NCI-H1436 treated with DMSO at 0.1 percent for 48 hours (cell line): ENCODE measurements at regions not wholly inside any gene's neighbourhood (a gene's known extent, or its start where the extent isn't known, plus 50 kb on each side); places are given as distances from the start of the nearest gene placed in this dataset.

Experiments used
- DNase-seq: peaks from one replicate; lab custom pipeline; 2025; lab: John Stamatoyannopoulos, UW

DNA sequence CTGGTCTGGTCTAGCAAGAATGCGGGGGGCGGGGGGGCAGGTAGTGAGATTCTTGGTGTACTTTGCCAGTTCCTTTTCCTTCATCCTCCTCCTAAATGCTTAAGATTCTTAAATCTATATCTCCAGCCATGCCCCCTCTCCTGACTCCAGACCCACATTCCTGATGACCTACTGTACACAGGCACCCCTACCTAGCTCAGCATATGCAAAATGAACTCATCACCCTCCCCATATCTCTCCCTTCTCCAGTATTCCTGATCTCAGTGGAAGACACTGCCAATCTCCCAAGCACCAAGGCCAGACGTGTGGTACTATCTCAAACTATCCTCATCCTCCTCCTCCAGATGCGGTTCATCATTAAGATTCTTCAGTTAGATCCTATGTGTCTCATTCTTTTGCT lies 215.8 kb downstream of the SPTSSA start:
- DNase-seq, result no peak

DNA sequence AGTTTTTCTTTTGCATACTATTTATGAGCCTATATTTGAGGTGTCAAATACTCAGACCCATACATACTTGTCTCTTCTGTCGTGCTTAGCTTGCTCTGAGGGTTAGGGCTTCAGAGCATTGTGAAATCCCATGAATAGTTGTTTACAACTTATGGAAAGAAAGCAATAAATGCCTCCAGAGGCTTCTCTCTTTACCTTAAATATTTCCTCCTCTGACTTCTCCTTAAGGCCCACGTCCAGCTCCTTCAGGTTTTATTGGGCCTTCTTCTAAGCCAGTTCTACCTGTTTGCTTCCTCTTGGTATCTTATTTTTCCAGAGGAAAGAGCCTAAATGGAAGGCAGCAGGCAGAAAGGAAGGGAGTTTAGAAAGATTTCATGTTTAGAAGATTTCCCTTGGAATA lies 218.6 kb downstream of the SPTSSA start:
- no peak for DNase-seq

DNA sequence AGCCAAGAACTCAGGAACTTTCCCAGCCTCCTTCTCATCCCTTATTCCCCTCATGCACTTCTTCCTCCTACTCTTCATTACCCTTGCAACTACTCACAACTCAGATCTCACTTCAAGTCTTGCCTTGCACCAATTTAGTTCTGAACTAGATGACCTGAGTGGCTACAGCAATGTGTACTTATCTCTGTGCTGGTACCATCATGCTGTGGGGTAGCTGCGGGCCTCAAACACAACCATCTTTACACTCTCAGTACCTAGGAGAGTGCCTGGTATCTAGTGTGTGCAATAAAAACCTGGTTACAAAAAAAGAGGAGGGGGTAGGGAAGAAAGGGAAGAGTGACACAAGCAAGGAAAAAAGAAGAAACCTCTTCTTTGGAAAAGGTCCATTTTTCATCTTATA lies 219.0 kb downstream of the SPTSSA start:
- no peak for DNase-seq

DNA sequence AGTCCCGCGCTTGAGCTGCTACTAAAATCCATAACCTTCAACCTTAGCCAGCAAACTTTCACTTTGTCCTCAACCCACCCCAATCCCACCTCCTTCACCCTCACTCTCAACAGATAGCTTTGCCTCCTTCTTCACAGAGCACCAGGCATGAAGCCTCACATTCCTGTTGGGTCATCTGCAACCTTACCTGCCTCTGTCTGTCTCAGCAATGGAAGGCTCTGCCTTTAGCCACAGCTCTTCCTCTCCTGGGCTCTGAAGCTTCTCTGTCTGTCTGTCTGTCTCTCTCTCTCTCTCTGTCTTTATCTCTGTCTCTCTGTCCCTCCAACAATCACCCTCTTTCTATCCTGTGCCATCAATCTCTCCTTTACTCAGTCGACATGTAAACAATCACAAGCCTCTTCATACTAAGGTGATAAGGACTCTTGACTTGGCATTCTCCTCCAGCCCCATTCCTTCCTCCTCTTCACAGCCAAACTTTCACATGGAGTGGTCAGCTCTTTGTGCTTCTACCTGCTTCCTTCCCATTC lies 220.8 kb downstream of the SPTSSA start:
- no peak for DNase-seq

DNA sequence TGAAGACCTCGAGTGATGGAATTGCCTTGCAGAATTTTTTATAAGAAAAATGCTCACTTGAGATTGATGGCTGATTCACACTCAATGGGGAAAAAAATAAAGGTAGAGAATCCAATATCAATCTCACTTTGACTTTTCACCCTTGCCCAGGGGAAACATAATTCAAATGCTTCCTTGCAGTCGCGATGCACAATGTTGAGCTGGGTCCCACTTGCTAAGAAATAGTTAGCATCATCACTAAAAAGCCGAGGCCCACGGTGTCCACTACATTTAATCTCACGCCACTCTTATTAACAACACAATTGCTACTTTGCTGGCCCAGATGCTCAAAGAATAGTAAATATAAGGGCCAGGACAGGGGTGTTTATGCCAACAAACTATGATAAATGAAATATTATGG lies 223.4 kb downstream of the SPTSSA start:
- DNase-seq, result no peak

DNA sequence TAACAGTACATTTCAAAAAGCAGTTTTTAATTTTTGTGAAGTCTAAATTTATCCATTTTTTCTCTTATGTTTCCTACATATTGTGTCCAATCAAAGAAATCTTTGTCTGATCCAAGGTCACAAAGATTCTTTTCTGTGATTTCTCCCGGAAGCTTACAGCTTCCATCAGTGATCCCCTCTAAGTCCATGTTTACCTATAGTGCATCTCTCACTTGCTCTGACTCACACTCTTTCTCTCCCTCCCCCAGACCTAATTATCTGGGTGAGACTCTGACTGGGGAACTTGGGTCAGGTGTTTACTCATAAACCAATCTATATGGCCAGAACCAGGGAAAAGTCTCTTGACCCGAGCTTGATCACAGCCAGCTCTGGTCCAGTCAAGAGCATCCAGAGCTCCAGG lies 224.4 kb downstream of the SPTSSA start:
- no peak for DNase-seq

DNA sequence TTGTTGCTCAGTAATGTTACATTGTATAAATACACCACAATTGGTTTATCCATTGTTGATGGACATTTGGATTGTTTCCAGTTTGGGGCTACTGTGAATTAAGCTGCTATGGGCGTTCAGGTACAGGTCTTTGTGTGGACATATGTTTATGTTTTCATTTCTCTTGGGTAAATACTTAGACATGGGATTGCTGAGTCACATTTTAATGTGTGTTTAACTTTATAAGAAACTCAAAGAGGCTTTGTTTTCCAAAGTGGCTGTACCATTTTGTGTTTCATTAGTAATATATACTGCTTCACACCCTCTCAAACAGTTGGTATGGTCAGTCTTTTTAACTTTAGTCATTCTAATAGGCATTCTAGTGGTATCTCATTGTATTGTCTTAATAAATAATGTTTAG lies 225.0 kb downstream of the SPTSSA start:
- DNase-seq, result no peak

DNA sequence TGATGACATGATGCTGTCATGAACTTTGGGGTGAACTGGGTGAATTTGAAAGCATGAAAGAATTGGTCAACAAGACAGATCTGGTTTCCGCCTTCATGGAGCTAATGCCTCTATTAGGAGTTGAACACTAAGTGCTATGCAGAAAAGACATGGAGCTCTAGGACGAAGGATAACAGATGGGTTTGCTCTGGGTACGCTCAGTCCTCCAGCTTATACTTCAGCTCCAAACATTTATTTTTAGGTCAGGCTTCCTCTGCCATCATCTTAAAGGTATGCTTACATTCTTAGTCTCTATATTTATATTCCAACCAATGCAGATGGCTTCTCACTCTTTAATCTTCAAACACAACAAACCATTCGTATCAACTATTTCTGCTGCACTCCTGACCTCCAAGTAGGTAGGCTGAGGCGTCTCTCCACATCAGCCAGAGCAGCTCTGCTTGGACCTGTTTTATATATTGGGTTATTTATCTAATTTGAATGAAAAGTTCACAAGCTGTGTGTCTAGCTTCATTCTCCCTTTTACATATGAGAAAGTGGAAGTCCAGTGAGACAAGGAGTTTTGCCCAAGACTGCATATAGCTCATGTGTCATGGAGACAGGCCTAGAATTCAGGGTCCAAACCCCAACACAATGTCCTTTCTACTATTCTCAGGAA lies 226.3 kb downstream of the SPTSSA start:
- DNase-seq, result no peak

DNA sequence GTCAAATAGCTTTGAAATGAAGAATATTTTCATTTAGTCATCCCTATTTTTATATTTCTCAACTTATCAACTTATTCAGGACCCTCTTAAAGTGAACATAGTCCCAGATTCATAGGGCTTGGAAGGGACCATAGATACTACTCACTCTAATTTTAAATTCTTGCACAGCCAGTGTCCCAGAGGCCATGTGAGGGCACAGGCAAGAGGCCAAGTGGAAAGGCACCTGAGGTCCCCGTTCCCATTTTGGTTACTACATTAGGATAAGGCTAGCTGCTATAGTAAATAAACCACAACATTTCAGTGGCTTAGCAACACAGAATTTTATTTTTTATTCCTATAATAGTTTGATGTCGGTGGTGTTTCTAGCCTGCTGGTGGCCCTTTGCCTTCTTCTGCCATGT lies 227.8 kb downstream of the SPTSSA start:
- no peak for DNase-seq

DNA sequence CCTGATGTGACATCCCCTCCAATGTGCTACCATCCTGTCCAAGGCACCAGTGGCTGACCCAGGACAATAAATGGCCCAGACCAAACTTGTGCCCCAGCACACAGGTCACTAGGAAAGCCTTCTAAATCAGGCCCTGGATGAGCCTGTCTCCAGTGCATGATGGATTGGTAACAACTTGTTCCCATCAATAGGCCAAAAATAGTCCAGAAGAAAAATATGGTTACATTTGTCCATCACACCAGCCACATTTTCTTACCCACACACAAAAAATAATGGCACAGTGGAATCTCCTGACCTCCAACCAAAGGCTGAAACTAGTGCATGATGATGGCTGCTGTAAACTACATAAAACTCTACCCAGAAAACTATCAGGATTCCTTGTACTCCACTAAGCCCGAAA lies 228.4 kb downstream of the SPTSSA start:
- DNase-seq, result no peak

DNA sequence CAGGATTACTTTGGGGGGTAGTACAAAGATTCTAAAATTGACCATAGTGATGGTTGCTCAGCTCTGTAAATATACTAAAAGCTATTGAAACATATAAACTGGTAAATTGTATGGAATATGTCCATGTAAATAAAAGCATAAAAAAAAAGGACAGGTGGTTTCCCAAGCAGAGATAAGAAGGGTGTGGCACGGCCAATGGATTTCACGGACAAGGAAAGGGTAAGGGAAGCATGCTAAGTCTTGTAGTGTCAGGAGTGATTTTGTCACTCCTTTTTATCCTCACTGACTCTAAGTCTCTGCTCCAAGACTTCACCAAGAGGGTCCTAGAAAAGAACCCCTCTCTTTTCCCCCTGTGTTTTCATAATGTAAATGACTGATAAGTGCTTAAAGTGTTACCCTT lies 229.2 kb downstream of the SPTSSA start:
- no peak for DNase-seq

DNA sequence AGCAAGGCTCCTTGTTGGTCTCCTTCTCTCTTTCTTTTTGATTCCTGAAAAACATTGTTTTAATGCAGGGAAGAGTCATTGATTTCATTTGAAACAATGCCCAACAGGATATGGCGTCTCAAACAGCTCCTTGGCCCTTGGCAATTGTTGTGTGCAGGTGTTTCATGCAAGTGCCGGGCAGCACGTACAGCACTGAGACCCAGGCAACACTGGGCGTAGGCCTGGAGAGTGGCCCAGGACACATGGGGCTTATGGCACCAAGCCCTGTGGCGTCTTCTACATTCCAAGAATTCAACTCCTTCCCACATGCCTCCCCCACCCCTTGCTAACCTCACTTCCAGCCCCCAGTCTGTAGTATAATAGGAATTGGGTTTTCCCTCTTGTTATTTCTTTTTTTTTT lies 230.4 kb downstream of the SPTSSA start:
- no peak for DNase-seq

DNA sequence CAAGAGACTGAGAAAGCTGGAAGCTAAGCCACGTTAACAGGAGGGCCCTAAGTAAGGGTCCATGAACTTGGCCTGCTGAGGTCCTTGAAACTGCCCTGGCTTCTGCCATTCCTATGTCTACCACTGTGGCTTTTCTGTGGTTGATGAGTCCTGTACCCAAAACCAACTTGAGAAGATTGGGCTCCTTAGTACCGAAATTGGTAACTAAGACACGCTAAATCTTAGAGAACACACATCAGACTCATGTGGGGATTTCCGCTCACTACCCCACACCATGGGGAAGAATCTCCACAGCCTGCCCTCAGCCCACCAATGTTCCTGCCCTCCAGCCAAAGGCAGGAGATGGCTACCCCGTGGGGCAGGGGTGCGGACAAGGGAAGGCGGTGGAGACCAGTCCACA lies 232.9 kb downstream of the SPTSSA start:
- DNase-seq, result no peak

DNA sequence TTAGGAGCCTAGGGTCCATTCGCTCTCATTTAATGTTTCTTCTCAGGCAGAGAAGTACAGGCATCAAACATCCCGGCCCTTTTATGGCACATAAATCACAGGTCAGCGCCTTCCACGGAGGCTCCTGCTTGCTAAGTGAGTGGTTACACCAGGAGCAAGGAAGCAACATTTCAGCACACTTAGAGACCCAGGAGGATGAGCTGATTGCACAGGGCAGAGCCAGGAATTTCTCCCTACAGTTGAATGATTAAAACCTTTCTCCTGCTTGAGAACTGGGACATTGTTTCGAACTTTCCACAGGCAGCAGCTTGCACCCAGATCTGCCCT lies 233.4 kb downstream of the SPTSSA start:
- DNase-seq, result no peak

DNA sequence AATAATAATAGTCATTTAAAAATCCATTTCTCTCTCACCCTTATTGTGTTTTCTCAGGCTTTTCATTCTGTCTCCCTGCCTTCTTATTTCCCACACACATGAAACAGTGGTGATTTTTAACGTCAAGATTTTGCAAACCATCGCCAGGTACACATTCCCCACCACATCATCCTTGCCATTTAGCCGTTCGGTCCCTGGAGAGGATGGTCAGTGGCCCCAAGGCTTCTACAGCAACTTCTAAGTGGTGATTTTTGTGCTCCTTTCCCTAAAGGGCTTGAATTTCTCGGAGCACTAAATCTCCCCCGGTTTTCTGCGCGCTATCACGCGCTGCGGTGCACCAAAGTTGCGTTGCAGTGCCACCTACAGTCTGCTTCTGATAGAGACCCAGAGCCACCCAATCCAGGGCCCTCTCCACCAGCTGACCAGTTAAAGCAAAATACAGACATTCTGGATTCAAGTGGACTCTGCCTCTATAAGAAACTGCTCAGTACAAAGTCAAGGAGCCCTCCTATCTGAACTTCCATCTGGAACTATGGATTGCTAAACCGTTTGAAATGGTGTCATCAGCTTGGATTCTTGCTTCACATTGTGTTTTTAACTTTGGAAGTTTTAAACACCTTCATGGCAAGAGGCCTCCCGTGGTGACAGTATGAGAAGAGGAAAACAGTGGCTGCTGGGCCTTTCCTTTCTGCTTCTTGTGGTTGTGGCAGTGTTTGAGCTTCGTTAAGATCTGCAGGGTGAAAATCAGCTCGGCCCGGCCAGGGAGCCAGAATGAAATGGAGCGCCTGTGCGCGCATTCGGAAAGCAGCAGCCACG lies 234.0 kb downstream of the SPTSSA start:
- peak; percentile 9 for DNase-seq

DNA sequence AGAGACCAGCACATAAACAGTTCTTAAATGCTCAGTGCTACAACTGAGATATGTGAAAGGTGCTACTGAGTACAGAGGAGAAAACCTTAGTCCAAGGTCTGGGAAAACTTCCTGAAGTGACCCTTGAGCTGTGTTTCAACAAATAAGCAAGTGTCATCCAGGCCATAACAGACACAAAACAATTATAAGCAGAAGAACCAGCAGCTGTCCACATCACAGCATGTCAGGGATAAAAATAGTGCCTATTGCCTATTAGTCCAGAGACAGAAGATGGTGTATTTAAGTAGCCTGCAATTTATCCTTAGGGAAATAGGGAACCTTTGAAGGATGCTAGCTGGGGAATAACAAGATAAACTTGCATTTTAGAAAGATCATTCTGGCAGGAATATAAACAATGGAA lies 237.8 kb downstream of the SPTSSA start:
- DNase-seq, result no peak

DNA sequence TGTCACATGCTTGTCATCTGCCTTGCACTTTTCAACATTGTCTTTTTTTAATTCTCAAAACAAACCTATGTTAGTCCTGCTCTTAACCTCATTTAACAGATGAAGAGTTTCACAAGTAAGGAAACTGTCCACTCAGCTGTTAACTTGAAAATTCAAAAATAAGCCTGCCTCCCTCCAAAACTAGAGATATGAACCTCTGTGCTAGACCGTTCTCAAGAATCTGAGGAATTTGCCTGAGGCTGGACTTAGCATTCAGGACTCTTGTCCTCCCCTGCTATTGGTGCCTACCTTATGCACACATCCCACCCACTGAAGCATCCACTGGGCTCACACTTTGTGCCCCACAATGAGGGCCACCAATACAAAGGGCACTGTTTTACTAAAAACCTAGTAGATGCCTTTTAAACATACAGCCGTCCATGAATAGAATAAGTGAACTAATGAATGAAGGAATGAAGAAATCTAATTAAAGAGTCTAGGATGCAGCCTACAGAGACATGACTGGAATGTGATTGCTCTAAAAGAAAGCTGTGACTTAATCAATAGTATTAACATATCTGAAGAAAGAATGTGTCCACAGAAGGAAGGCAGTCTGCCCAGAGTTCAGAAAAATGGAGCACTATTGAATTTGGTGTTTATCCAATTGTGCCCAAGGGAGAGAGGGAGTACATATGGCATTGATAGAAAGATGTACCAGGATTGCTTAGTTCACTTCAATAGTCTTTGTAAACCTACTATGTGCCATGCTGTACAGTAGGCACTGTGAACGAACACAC lies 238.5 kb downstream of the SPTSSA start:
- no peak for DNase-seq

DNA sequence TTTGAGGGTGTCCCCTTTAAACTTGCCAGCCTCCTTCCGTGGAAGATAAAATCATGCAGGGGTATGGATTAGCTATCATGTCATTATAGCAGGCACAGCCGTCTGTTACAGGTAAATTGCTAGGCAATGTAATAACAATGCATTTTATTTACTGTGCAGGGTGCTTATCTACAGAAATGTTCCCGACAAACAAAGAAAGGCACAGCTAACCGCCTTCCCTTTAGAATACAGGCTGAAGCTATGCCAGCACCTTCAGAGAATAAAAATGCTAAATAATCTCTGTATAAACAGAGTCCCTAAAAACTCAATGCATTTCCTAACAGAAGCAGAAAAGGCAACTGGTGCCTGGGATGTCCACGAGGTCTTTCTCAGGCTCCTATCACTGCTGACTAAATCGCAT lies 239.2 kb downstream of the SPTSSA start:
- DNase-seq, result no peak

DNA sequence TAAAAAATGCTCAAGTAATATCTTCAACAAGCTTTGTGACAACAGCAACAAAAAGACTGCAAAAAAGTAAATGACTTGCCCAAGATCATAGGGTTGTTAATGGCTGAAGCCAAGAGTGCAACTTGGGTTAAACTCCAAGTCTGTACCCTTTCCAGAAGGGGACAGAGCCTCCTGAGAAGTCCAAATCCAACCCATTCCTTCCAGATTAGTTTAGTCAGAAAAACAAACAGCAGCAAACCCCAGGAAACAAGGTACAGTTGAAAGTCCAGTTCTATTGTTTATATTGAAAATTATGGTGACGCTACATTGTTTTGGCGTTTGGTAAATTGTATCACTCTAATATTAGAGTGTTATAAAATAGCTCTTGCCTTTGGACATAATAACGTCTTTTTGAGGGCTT lies 239.9 kb downstream of the SPTSSA start:
- no peak for DNase-seq

DNA sequence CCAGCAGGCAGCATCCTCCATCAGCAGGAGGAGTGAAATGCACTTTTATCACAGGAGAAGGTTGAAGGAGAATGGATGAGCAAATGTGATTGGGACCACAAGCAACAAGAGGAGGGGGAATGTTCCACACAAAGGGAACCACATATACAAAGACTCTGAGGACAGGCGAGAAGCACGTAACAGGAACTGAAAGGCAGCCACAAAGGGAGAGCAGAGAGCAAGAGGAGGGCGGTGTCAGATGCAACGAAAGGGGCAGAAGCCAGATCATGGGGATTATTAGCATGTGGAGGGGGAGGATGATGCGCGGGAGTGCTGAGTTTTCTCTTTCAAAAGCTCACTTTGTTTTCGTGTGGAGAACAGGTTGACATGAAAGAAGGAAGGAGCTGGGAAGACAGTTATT lies 241.1 kb downstream of the SPTSSA start:
- no peak for DNase-seq

DNA sequence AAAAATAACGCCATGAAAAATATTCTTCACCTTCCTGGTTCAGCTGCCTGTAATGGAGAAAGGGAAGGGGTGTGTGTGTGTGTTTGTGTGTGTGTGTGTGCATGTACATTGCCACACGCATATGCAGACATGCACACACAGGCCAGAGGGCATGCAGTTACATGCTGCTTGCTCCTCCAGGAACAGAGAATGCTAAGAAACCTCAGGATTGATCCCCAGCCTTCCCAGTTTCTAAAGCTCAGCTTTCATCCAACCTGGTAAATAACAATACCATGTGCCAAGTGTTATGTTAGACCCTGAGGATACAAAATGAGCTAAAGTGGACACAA lies 241.7 kb downstream of the SPTSSA start:
- DNase-seq, result no peak

DNA sequence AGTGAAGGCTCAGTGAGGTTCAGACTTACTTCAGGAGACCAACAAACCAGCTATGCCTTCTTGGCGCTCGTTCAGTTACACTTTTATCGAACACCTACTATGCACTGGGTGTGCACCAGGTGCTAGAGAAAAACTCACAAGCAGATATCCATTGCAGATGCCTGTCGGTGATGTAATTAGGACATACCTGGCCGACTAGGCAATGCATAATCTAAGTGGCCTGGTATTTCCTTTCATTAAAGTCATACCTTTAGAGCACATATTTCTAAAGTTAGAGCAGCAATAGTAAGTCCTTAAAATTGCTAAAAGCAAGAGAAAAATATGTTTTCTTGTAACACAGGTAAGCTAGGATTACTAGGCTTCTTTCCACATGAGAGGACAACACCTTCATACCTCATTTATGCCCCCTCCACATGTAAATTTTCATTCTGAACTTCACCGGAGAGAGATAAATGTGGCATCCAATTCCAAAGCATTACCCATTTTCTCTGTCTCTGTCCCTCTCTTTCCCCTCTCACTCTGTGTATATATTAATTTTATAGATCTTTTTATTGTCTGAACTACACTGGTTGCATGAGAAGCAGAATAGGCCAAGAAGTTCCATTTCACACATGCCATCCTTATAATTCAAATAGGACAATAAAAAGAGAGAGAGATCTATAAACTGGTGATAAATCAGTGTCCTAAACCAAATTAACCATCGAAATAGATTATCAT lies 242.2 kb downstream of the SPTSSA start:
- DNase-seq, result no peak

DNA sequence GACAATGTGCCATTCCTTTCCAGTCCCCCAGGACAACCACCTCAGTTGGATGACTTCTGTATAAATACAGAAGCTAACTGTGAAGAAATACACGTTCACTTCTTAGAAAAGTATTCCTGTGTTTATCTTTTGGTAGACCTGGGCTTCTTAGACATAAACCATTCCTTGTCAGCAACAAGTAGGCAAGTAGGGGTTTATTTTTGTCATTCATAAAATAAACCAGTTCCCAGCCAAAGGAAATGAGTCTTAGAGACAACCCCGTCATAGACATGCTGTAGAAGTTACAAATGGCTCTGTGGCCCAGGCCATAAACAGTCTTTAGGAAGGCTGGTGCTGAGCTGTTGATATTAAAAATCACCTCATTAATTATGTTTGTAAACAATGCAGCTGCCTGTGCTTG lies 243.2 kb downstream of the SPTSSA start:
- no peak for DNase-seq
